Vagina (tissue), 2 donors: ENCODE measurements at regions not wholly inside any gene's neighbourhood (a gene's known extent, or its start where the extent isn't known, plus 50 kb on each side); places are given as distances from the start of the nearest gene placed in this dataset.

Experiments used
- DNase-seq, 2 donors: peaks; one replicate each; pipeline ENCODE4 v3.0.0-alpha.2; 2017; ENCODE audit errors: extremely low spot score in 2 of 2
- H3K27ac ChIP-seq: fragments of 200-600 bp; sonication (generic); one replicate; pipeline ENCODE4 v1.5.1; 2019
- H3K27me3 ChIP-seq: fragments of 200-600 bp; sonication (generic); one replicate; pipeline ENCODE4 v1.5.1; 2019
- H3K36me3 ChIP-seq, 2 donors: fragments of 200-600 bp; sonication (generic); one replicate each; pipeline ENCODE4 v1.5.1; 2017 to 2019
- H3K4me1 ChIP-seq: fragments of 200-600 bp; sonication (generic); one replicate; pipeline ENCODE4 v1.5.1; 2019
- H3K4me3 ChIP-seq, 2 donors: fragments of 200-600 bp; sonication (generic); 1 replicate in 1 of 2; 2 replicates in 1 of 2; pipeline ENCODE4 v1.5.1; 2016 to 2019
- H3K9me3 ChIP-seq: fragments of 200-600 bp; sonication (generic); one replicate; pipeline ENCODE4 v1.5.1; 2019
- POLR2A ChIP-seq, 2 donors: fragments of 450-650 bp; IDR thresholded peaks; one replicate each; pipeline ENCODE4 v1.6.1; 2017; ENCODE audit warnings: antibody characterized with exemption in 2 of 2, mild to moderate bottlenecking in 2 of 2, moderate library complexity in 2 of 2
- POLR2AphosphoS5 ChIP-seq, 2 donors: sonication (generic); formaldehyde crosslinking; IDR thresholded peaks; one replicate each; pipeline ENCODE4 v1.9.0; 2017; ENCODE audit warnings: antibody characterized with exemption in 2 of 2, mild to moderate bottlenecking in 2 of 2, low read depth in 1 of 2; ENCODE audit not compliant: insufficient read depth in 1 of 2
- intact Hi-C: fragments of 100-400 bp; cut with DNase I; formaldehyde crosslinking; loops from one replicate; pipeline ENCODE4 v1.15.1; 2023
- TF ChIP-seq, protein P1 (sequence below), 3 experiments: fragments of 450-650 bp in 2 of 3; fragments of 200-600 bp in 1 of 3; sonication (generic) in 1 of 3; IDR thresholded peaks; one replicate each; pipeline ENCODE4 v1.5.1; 2017 to 2019; ENCODE audit warnings: antibody characterized with exemption in 3 of 3, mild to moderate bottlenecking in 2 of 3, moderate library complexity in 2 of 3

GRCh38 chr2:195594248-195594647 lies 62.8 kb upstream of the SLC39A10 start:
- no peaks in the 10 kb centered on the region for H3K9me3 ChIP-seq
- DNase-seq = no peak
- no peak overlapping the region for H3K4me3 ChIP-seq
- TF ChIP-seq, protein P1, sequence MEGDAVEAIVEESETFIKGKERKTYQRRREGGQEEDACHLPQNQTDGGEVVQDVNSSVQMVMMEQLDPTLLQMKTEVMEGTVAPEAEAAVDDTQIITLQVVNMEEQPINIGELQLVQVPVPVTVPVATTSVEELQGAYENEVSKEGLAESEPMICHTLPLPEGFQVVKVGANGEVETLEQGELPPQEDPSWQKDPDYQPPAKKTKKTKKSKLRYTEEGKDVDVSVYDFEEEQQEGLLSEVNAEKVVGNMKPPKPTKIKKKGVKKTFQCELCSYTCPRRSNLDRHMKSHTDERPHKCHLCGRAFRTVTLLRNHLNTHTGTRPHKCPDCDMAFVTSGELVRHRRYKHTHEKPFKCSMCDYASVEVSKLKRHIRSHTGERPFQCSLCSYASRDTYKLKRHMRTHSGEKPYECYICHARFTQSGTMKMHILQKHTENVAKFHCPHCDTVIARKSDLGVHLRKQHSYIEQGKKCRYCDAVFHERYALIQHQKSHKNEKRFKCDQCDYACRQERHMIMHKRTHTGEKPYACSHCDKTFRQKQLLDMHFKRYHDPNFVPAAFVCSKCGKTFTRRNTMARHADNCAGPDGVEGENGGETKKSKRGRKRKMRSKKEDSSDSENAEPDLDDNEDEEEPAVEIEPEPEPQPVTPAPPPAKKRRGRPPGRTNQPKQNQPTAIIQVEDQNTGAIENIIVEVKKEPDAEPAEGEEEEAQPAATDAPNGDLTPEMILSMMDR (IDR thresholded peaks at IDR 0.05) = no peak
- no peak for TF ChIP-seq POLR2AphosphoS5 (IDR thresholded peaks at IDR 0.05; ENCODE audit: insufficient read depth in 1 of 2, low read depth in 1 of 2)
- peaks cover 6% of the 10 kb centered on the region for H3K4me1 ChIP-seq
- H3K36me3 ChIP-seq = no peaks in the 10 kb centered on the region
- H3K27ac ChIP-seq = no peak overlapping the region
- H3K27me3 ChIP-seq = no peaks in the 10 kb centered on the region
- intact Hi-C loops = no loop called here

GRCh38 chr2:195592105-195592504 lies 64.9 kb upstream of the SLC39A10 start:
- intact Hi-C loops = no loop called here
- Histone ChIP-seq H3K4me3 (no peak overlapping the region), H3K36me3 (no peaks in the 10 kb centered on the region), H3K9me3 (no peaks in the 10 kb centered on the region), H3K27me3 (no peaks in the 10 kb centered on the region), H3K27ac (no peak overlapping the region), H3K4me1 (peaks cover 6% of the 10 kb centered on the region)
- TF ChIP-seq, protein P1 (IDR thresholded peaks at IDR 0.05) = no peak
- no peak for TF ChIP-seq POLR2A (IDR thresholded peaks at IDR 0.05)
- no peak for DNase-seq

GRCh38 chr2:195590861-195591205 lies 66.2 kb upstream of the SLC39A10 start:
- no peaks in the 10 kb centered on the region for H3K9me3 ChIP-seq
- TF ChIP-seq, protein P1 (IDR thresholded peaks at IDR 0.05) = no peak
- TF ChIP-seq POLR2A (IDR thresholded peaks at IDR 0.05) = no peak
- TF ChIP-seq POLR2AphosphoS5 (IDR thresholded peaks at IDR 0.05; ENCODE audit: insufficient read depth in 1 of 2, low read depth in 1 of 2) = no peak
- no peak overlapping the region for H3K27ac ChIP-seq
- intact Hi-C loops = no loop called here
- H3K4me1 ChIP-seq = peaks cover 6% of the 10 kb centered on the region
- no peak for DNase-seq
- no peaks in the 10 kb centered on the region for H3K27me3 ChIP-seq
- H3K4me3 ChIP-seq = no peak overlapping the region
- H3K36me3 ChIP-seq = no peaks in the 10 kb centered on the region

DNA sequence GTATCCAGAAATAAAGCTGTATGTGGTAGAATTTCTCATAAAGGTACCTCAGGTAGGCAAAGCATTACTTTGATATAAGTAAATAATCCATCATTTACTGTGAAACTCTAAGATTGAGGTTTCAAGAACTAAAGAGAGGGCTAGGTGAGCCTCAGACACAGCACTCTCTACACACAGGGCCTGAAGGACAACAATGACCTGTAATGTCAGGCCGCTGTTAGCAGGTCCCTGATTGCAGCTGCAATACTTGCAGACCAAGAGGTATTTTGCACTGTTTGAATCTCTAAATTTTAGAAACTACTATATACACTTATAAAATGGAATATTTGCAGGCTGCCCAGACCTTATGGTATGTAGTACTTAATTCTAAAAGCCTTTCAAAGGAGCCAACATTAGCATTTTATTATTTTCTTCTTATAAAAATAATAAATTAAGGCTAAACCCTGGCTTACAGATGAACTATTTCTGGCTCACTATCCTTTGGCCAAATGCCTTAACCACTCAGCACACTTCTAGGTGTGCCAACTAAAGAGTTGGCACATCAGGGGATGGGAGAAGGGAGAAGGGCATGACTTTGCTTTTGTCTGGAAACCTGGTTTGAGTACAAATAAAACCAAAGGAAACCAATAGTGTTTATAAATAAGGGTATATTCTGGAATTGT lies 66.7 kb upstream of the SLC39A10 start:
- H3K4me3 ChIP-seq = no peak overlapping the region
- peaks cover 6% of the 10 kb centered on the region for H3K4me1 ChIP-seq
- H3K27me3 ChIP-seq = no peaks in the 10 kb centered on the region
- no peak for DNase-seq
- TF ChIP-seq, protein P1 (IDR thresholded peaks at IDR 0.05) = no peak
- no peak for TF ChIP-seq POLR2A (IDR thresholded peaks at IDR 0.05)
- no peak for TF ChIP-seq POLR2AphosphoS5 (IDR thresholded peaks at IDR 0.05; ENCODE audit: insufficient read depth in 1 of 2, low read depth in 1 of 2)
- H3K36me3 ChIP-seq = no peaks in the 10 kb centered on the region
- intact Hi-C loops = no loop called here
- no peak overlapping the region for H3K27ac ChIP-seq
- H3K9me3 ChIP-seq = no peaks in the 10 kb centered on the region

- intact Hi-C loops = no loop called here
- DNase-seq = no peak
Observed at GRCh38 chr2:195587966-195588365, 69.1 kb upstream of the SLC39A10 start.

More at GRCh38 chr2:195587966-195588365, 69.1 kb upstream of the SLC39A10 start:
- peaks cover 6% of the 10 kb centered on the region for H3K4me1 ChIP-seq
- no peak overlapping the region for H3K4me3 ChIP-seq
- no peak for TF ChIP-seq POLR2AphosphoS5 (IDR thresholded peaks at IDR 0.05; ENCODE audit: insufficient read depth in 1 of 2, low read depth in 1 of 2)
- TF ChIP-seq POLR2A (IDR thresholded peaks at IDR 0.05) = no peak
- TF ChIP-seq, protein P1 (IDR thresholded peaks at IDR 0.05) = no peak
- no peaks in the 10 kb centered on the region for H3K9me3 ChIP-seq
- no peaks in the 10 kb centered on the region for H3K27me3 ChIP-seq
- no peaks in the 10 kb centered on the region for H3K36me3 ChIP-seq
- H3K27ac ChIP-seq = no peak overlapping the region
